ENCODE measurements at regions not wholly inside any gene's neighbourhood (a gene's known extent, or its start where the extent isn't known, plus 50 kb on each side); places are given as distances from the start of the nearest gene placed in this dataset.

GRCh38 chr3:13228584-13228983 is 155.4 kb upstream of the IQSEC1 start:
- intact Hi-C loops (cut with micrococcal nuclease), result loop anchor here (10.0 kb wide), 1 partner anchor 416 kb away; no protein-coding TSS in a partner anchor
- CTCF ChIA-PET (ENCODE audit: low intra/inter-chr PET ratio), result no interaction called here
- no peak for TF ChIP-seq EGR1 (conservative IDR thresholded peaks at IDR 0.05)
- TF ChIP-seq CBFB (CRISPR knock-in tag; IDR thresholded peaks at IDR 0.05), result no peak
- TF ChIP-seq PURB (CRISPR knock-in tag; IDR thresholded peaks at IDR 0.05; ENCODE audit: low read depth), result no peak
- no peak for TF ChIP-seq ZNF277 (CRISPR knock-in tag; IDR thresholded peaks at IDR 0.05; ENCODE audit: borderline replicate concordance)
- TF ChIP-seq RB1 (IDR thresholded peaks at IDR 0.05; ENCODE audit: low read depth), result no peak
- no peak for TF ChIP-seq ZNF407 (IDR thresholded peaks at IDR 0.05; ENCODE audit: low read depth)
- TF ChIP-seq PCBP1 (IDR thresholded peaks at IDR 0.05; ENCODE audit: low read depth, low read length, poor library complexity, severe bottlenecking), result no peak
- no peak for TF ChIP-seq ZNF140 (CRISPR knock-in tag; IDR thresholded peaks at IDR 0.05)
- TF ChIP-seq NCOR1 (IDR thresholded peaks at IDR 0.05), result no peak
- peak; percentile 35; the same call in 1 of the 2 replicates for TF ChIP-seq BCOR (IDR thresholded peaks at IDR 0.05)
- no peak for TF ChIP-seq ELK3 (CRISPR knock-in tag; IDR thresholded peaks at IDR 0.05)
- no peak for TF ChIP-seq MYNN (IDR thresholded peaks at IDR 0.05)
- TF ChIP-seq MYNN (CRISPR knock-in tag; IDR thresholded peaks at IDR 0.05), result no peak
- TF ChIP-seq KDM1A (IDR thresholded peaks at IDR 0.05), result 0 out of 4 replicates have a peak, but pooled peaks of 1 of the 2 experiments have one; percentile 18
- no peak for TF ChIP-seq STAG1 (CRISPR knock-in tag; IDR thresholded peaks at IDR 0.05; ENCODE audit: borderline replicate concordance)

More at GRCh38 chr3:13228584-13228983, 155.4 kb upstream of the IQSEC1 start:
- no peak overlapping the region for H3K4me2 ChIP-seq (ENCODE audit: insufficient read depth, low read length)
- H2AFZ ChIP-seq (ENCODE audit: low read depth, low read length), result no peak overlapping the region
- H4K20me1 ChIP-seq (replicated peaks; ENCODE audit: control insufficient read depth, insufficient read depth, low read length), result peaks cover 11% of the 10 kb centered on the region; the same call in 1 of the 2 replicates
- in situ Hi-C loops (cut with MboI), result no loop called here
- WGBS (ENCODE audit: insufficient coverage, low coverage, missing lambda C conversion rate), result 5% methylated on average over 3 of the region's 3 CpGs
- BruUV-seq (replicated peaks), result no TSS peak
- ATAC-seq (no peak), DNase-seq (ENCODE audit: extremely low read depth in 1 of 4, low spot score in 3 of 4) (no peak), FAIRE-seq (no peak)
- no peaks in the 10 kb centered on the region for H3K36me3 ChIP-seq (ENCODE audit: control insufficient read depth, insufficient read depth, low read length)
- H3K4me3 ChIP-seq, result no peak overlapping the region
- no peaks in the 10 kb centered on the region for H3K79me2 ChIP-seq (ENCODE audit: control insufficient read depth, insufficient read depth, low read length)
- peaks cover 0 to 5% of the 10 kb centered on the region in 2 experiments; a peak in 1 of 5 replicates for H3K4me1 ChIP-seq (replicated peaks in 1 of 2; ENCODE audit: control insufficient read depth in 2 of 2, insufficient read depth in 2 of 2, low read length in 2 of 2)
- H3K9ac ChIP-seq (ENCODE audit: insufficient read depth in 1 of 2, low read depth in 2 of 2, low read length in 2 of 2), result no peak overlapping the region
- H3K27me3 ChIP-seq (ENCODE audit: control insufficient read depth in 2 of 2, insufficient read depth in 2 of 2, low read length in 2 of 2), result peaks cover 16 to 51% of the 10 kb centered on the region in 2 experiments; a peak in 4 of 5 replicates
- H3K27ac ChIP-seq (ENCODE audit: extremely low read depth, low read depth, low read length), result no peak overlapping the region
- POLR2A ChIA-PET, result interaction anchor here (1.4 kb wide), 1 partner anchor 9 kb away, joined by 4 read pairs; no protein-coding TSS in a partner anchor
- H3K9me3 ChIP-seq (replicated peaks; ENCODE audit: control insufficient read depth, insufficient read depth, low read depth, low read length), result no peaks in the 10 kb centered on the region
- H3K9me1 ChIP-seq (ENCODE audit: control insufficient read depth, insufficient read depth, low read length), result peaks cover 4% of the 10 kb centered on the region

Measured in K562 (cell line).